ENCODE measurements at regions not wholly inside any gene's neighbourhood (a gene's known extent, or its start where the extent isn't known, plus 50 kb on each side); places are given as distances from the start of the nearest gene placed in this dataset.

DNA sequence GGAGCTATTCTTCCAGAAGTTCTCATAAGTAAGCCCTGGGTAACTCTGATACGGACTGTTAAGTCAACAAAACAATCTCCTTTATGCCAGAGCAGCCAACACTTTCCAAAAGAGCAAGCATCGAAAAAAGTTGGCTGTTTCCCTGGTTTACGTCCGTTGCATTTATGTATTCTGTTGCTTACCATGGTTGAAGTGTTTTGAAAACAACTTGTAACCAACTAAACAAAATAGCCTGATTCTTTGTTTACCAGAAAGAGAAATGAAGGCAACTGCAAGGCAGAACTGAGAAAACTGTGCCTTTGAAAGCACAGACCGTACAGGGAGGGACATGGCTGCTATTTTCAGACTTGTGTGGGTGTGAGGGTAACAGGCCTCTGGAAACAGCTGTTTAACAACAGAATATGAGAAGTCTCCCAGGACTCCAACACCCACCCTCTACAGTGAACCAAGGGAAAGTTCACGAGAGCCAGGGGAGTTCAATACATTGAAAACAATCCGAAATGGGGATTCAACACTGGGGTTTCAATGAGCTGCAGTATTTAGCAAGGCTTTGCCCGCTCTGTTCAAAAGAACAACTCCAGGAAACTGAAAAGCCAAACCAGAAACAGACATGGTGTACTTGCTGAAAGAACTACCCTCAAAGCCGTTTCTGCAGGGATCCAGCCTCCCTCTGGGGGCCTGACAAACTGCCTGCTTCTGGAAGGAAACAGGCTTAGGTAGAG lies 95.8 kb upstream of the EGFL6 start (continued):
- TF ChIP-seq BHLHE40 (IDR thresholded peaks at IDR 0.05; ENCODE audit: borderline replicate concordance in 1 of 2, low read depth in 2 of 2, low read length in 1 of 2): peak in 1 of 2 experiments; percentile 16; a peak in 2 of 4 replicates
- TF ChIP-seq MTA3 (IDR thresholded peaks at IDR 0.05; ENCODE audit: borderline replicate concordance, low read length): peak; percentile 56; the same call in 1 of the 2 replicates
- no peak for TF ChIP-seq SMC3 (IDR thresholded peaks at IDR 0.05; ENCODE audit: borderline replicate concordance, low read length)
- TF ChIP-seq HDGF (IDR thresholded peaks at IDR 0.05): no peak
- TF ChIP-seq ZSCAN29 (IDR thresholded peaks at IDR 0.05): no peak
- peak; percentile 63; the same call in 1 of the 2 replicates for TF ChIP-seq GATAD2B (conservative IDR thresholded peaks at IDR 0.05; ENCODE audit: low read depth)
- TF ChIP-seq, protein P1, sequence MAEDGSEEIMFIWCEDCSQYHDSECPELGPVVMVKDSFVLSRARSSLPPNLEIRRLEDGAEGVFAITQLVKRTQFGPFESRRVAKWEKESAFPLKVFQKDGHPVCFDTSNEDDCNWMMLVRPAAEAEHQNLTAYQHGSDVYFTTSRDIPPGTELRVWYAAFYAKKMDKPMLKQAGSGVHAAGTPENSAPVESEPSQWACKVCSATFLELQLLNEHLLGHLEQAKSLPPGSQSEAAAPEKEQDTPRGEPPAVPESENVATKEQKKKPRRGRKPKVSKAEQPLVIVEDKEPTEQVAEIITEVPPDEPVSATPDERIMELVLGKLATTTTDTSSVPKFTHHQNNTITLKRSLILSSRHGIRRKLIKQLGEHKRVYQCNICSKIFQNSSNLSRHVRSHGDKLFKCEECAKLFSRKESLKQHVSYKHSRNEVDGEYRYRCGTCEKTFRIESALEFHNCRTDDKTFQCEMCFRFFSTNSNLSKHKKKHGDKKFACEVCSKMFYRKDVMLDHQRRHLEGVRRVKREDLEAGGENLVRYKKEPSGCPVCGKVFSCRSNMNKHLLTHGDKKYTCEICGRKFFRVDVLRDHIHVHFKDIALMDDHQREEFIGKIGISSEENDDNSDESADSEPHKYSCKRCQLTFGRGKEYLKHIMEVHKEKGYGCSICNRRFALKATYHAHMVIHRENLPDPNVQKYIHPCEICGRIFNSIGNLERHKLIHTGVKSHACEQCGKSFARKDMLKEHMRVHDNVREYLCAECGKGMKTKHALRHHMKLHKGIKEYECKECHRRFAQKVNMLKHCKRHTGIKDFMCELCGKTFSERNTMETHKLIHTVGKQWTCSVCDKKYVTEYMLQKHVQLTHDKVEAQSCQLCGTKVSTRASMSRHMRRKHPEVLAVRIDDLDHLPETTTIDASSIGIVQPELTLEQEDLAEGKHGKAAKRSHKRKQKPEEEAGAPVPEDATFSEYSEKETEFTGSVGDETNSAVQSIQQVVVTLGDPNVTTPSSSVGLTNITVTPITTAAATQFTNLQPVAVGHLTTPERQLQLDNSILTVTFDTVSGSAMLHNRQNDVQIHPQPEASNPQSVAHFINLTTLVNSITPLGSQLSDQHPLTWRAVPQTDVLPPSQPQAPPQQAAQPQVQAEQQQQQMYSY (CRISPR knock-in tag; IDR thresholded peaks at IDR 0.05): no peak
- TF ChIP-seq BACH1 (IDR thresholded peaks at IDR 0.05; ENCODE audit: borderline replicate concordance): no peak
- 0 out of 2 replicates have a peak, but pooled peaks have one; percentile 39 for TF ChIP-seq YY1 (IDR thresholded peaks at IDR 0.05; ENCODE audit: low read depth, low read length)
- no peak for TF ChIP-seq ATF3 (IDR thresholded peaks at IDR 0.05; ENCODE audit: borderline replicate concordance, extremely low read depth, low read depth, low read length)
- TF ChIP-seq NR2F1 (conservative IDR thresholded peaks at IDR 0.05): no peak
- TF ChIP-seq CREB1 (IDR thresholded peaks at IDR 0.05; ENCODE audit: low read depth): no peak
- no peak for TF ChIP-seq STAT1 (conservative IDR thresholded peaks at IDR 0.05)
- TF ChIP-seq TARDBP (IDR thresholded peaks at IDR 0.05; ENCODE audit: borderline replicate concordance): no peak
- TF ChIP-seq, protein P2, sequence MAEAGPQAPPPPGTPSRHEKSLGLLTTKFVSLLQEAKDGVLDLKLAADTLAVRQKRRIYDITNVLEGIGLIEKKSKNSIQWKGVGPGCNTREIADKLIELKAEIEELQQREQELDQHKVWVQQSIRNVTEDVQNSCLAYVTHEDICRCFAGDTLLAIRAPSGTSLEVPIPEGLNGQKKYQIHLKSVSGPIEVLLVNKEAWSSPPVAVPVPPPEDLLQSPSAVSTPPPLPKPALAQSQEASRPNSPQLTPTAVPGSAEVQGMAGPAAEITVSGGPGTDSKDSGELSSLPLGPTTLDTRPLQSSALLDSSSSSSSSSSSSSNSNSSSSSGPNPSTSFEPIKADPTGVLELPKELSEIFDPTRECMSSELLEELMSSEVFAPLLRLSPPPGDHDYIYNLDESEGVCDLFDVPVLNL (IDR thresholded peaks at IDR 0.05; ENCODE audit: low read depth, low read length): no peak
- TF ChIP-seq SMAD1 (IDR thresholded peaks at IDR 0.05; ENCODE audit: low read depth, partially characterized antibody): no peak
- TF ChIP-seq ZBTB33 (IDR thresholded peaks at IDR 0.05): no peak
- TF ChIP-seq EED (IDR thresholded peaks at IDR 0.05; ENCODE audit: low read depth): peak; percentile 69
- TF ChIP-seq ETV6 (conservative IDR thresholded peaks at IDR 0.05 in 1 of 2, IDR thresholded peaks at IDR 0.05 in 1 of 2; ENCODE audit: borderline replicate concordance in 1 of 2, low read depth in 1 of 2): no peak
- TF ChIP-seq NR2C2 (IDR thresholded peaks at IDR 0.05; ENCODE audit: borderline replicate concordance, control insufficient read depth, insufficient read length, low read depth): no peak
- TF ChIP-seq PKNOX1 (IDR thresholded peaks at IDR 0.05): no peak
- TF ChIP-seq FOXM1 (IDR thresholded peaks at IDR 0.05; ENCODE audit: low read depth, low read length): peak; percentile 50; the same call in 1 of the 2 replicates
- no peak for TF ChIP-seq ZBED1 (IDR thresholded peaks at IDR 0.05; ENCODE audit: borderline replicate concordance)
